ENCODE measurements at regions not wholly inside any gene's neighbourhood (a gene's known extent, or its start where the extent isn't known, plus 50 kb on each side); places are given as distances from the start of the nearest gene placed in this dataset.

DNA sequence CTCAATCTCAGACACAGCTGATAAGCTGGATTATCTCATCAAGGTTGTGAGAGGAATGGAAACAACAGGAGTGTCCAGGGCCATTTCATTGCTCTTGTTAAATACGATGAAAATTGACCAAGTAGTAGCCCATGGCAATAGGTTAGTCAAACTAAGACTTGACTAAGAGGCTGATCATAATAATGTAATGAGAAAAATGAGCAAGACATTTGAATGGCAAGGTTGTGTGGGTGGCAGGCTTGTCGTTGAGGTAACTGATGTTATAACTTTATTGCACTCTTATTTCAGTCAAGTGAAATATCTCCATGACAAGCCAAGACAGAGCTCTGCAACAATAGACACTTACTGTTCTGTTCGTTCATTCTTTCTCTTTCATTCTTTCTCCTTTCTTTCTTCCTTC, 532.0 kb downstream of the GATA3 start:
- Histone ChIP-seq H3K27ac (no peak overlapping the region), H3K79me2 (ENCODE audit: low read depth) (no peaks in the 10 kb centered on the region), H3K4me2 (no peak overlapping the region), H3K27me3 (no peaks in the 10 kb centered on the region), H3K4me3 (no peak overlapping the region), H3K9me3 (ENCODE audit: low read depth) (no peaks in the 10 kb centered on the region), H3F3A (ENCODE audit: low read depth) (no peaks in the 10 kb centered on the region), H3K36me3 (no peaks in the 10 kb centered on the region), H4K20me1 (ENCODE audit: low read depth) (no peaks in the 10 kb centered on the region), H2AFZ (replicated peaks) (no peak overlapping the region), H3K9ac (no peak overlapping the region), H3K4me1 (no peaks in the 10 kb centered on the region)
- no peak overlapping the region for H3K4me3 Mint-ChIP-seq
- TF ChIP-seq, protein P1, sequence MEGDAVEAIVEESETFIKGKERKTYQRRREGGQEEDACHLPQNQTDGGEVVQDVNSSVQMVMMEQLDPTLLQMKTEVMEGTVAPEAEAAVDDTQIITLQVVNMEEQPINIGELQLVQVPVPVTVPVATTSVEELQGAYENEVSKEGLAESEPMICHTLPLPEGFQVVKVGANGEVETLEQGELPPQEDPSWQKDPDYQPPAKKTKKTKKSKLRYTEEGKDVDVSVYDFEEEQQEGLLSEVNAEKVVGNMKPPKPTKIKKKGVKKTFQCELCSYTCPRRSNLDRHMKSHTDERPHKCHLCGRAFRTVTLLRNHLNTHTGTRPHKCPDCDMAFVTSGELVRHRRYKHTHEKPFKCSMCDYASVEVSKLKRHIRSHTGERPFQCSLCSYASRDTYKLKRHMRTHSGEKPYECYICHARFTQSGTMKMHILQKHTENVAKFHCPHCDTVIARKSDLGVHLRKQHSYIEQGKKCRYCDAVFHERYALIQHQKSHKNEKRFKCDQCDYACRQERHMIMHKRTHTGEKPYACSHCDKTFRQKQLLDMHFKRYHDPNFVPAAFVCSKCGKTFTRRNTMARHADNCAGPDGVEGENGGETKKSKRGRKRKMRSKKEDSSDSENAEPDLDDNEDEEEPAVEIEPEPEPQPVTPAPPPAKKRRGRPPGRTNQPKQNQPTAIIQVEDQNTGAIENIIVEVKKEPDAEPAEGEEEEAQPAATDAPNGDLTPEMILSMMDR (IDR thresholded peaks at IDR 0.05) = no peak
- TF ChIP-seq EZH2phosphoT487 (IDR thresholded peaks at IDR 0.05) = no peak
- TF ChIP-seq EZH2 (IDR thresholded peaks at IDR 0.05) = no peak
- H3K4me1 Mint-ChIP-seq = peaks cover 8% of the 10 kb centered on the region
- DNase-seq (ENCODE audit: low spot score) = no peak
- H3K9me3 Mint-ChIP-seq = no peaks in the 10 kb centered on the region
- no peaks in the 10 kb centered on the region for H3K36me3 Mint-ChIP-seq
- H3K27ac Mint-ChIP-seq = no peak overlapping the region
- H3K27me3 Mint-ChIP-seq (ENCODE audit: insufficient read depth, low read depth) = no peaks in the 10 kb centered on the region

DNA sequence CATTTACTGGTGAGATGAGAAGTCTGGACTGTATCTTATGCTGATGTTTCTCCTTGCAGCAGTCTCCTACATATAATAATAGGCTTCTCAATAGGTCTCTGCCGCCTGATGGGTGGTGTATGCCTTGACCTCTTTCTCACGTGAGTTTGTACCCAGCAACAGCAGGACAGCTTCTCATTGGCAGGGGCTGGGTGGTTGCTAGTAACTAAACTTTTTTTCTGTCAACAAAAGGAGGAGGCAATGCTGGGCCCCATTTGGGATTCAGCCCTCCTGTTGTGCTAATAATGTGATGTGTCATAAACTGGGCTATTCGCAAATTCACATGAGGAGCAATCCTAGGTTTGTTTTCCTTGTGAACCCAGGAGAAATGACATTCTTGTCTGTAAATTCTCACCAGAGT, 533.6 kb downstream of the GATA3 start:
- Histone ChIP-seq H3K36me3 (no peaks in the 10 kb centered on the region), H3K9me3 (ENCODE audit: low read depth) (no peaks in the 10 kb centered on the region), H4K20me1 (ENCODE audit: low read depth) (no peaks in the 10 kb centered on the region), H3K4me2 (no peak overlapping the region), H3K27ac (no peak overlapping the region), H3K79me2 (ENCODE audit: low read depth) (no peaks in the 10 kb centered on the region), H2AFZ (replicated peaks) (no peak overlapping the region), H3K4me1 (no peaks in the 10 kb centered on the region), H3K27me3 (no peaks in the 10 kb centered on the region), H3K4me3 (no peak overlapping the region), H3F3A (ENCODE audit: low read depth) (no peaks in the 10 kb centered on the region), H3K9ac (no peak overlapping the region)
- Mint-ChIP-seq H3K36me3 (no peaks in the 10 kb centered on the region), H3K4me1 (no peaks in the 10 kb centered on the region), H3K4me3 (no peak overlapping the region), H3K9me3 (no peaks in the 10 kb centered on the region), H3K27ac (no peak overlapping the region), H3K27me3 (ENCODE audit: insufficient read depth, low read depth) (no peaks in the 10 kb centered on the region)
- TF ChIP-seq EZH2phosphoT487 (IDR thresholded peaks at IDR 0.05) = no peak
- TF ChIP-seq, protein P1 (IDR thresholded peaks at IDR 0.05) = no peak
- TF ChIP-seq EZH2 (IDR thresholded peaks at IDR 0.05) = no peak
- no peak for DNase-seq (ENCODE audit: low spot score)

DNA sequence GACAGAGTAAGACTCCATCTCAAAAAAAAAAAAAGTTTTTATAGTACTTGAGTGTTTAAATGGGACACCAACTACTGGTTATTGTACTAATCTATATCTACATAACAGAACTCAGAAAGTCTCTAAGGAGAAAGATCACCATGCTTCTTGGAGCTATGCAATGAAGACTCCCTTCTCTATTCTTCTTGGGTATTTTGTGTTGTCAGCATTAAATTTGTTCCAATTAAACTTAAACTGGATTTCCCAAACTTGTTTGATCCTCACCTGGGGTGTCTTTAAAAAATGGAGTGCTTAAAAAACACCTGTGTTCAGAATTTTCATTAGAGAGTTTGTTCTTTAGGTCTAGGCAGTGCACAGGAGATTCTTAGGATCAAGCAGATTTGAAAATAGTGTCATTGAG, 536.0 kb downstream of the GATA3 start:
- H3K27me3 ChIP-seq = no peaks in the 10 kb centered on the region
- TF ChIP-seq EZH2phosphoT487 (IDR thresholded peaks at IDR 0.05) (no peak), EZH2 (IDR thresholded peaks at IDR 0.05) (no peak)
- TF ChIP-seq, protein P1 (IDR thresholded peaks at IDR 0.05) = no peak
- no peak overlapping the region for H3K9ac ChIP-seq
- no peak overlapping the region for H3K4me3 Mint-ChIP-seq
- no peak overlapping the region for H3K27ac Mint-ChIP-seq
- no peaks in the 10 kb centered on the region for H3K4me1 Mint-ChIP-seq
- no peaks in the 10 kb centered on the region for H3K36me3 ChIP-seq
- H3K36me3 Mint-ChIP-seq = no peaks in the 10 kb centered on the region
- no peak overlapping the region for H3K4me3 ChIP-seq
- no peaks in the 10 kb centered on the region for H3K9me3 ChIP-seq (ENCODE audit: low read depth)
- H4K20me1 ChIP-seq (ENCODE audit: low read depth) = no peaks in the 10 kb centered on the region
- H2AFZ ChIP-seq (replicated peaks) = no peak overlapping the region
- no peaks in the 10 kb centered on the region for H3F3A ChIP-seq (ENCODE audit: low read depth)
- H3K4me1 ChIP-seq = no peaks in the 10 kb centered on the region
- no peak overlapping the region for H3K27ac ChIP-seq
- no peak overlapping the region for H3K4me2 ChIP-seq
- H3K27me3 Mint-ChIP-seq (ENCODE audit: insufficient read depth, low read depth) = no peaks in the 10 kb centered on the region
- no peaks in the 10 kb centered on the region for H3K79me2 ChIP-seq (ENCODE audit: low read depth)
- no peak for DNase-seq (ENCODE audit: low spot score)
- no peaks in the 10 kb centered on the region for H3K9me3 Mint-ChIP-seq

DNA sequence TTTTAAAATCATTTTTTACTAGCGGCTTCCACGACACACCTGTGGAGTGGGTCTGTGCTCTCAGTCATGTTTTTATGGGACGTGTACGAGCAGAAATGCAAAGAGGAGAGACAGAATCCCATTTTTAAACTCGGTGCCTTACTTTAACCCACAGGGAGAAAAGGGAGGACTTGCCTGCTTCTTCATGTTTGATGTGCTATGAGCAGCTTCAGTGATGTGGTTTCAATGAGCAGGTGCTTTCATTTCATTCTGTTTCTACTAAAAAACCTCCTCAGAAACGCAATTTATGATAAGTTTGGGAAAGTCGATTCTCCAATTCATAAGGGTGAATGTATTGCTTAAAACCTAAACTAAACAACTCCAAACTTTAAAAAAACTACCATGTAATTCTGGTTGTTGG, 537.2 kb downstream of the GATA3 start:
- Mint-ChIP-seq H3K4me3 (no peak overlapping the region), H3K9me3 (no peaks in the 10 kb centered on the region), H3K4me1 (no peaks in the 10 kb centered on the region), H3K27me3 (ENCODE audit: insufficient read depth, low read depth) (no peaks in the 10 kb centered on the region), H3K36me3 (no peaks in the 10 kb centered on the region), H3K27ac (no peak overlapping the region)
- Histone ChIP-seq H3K9ac (no peak overlapping the region), H3K27ac (no peak overlapping the region), H3K4me1 (no peaks in the 10 kb centered on the region), H3F3A (ENCODE audit: low read depth) (no peaks in the 10 kb centered on the region), H2AFZ (replicated peaks) (peak overlapping the region; percentile 9), H3K36me3 (no peaks in the 10 kb centered on the region), H3K4me3 (no peak overlapping the region), H3K27me3 (no peaks in the 10 kb centered on the region), H3K79me2 (ENCODE audit: low read depth) (no peaks in the 10 kb centered on the region), H3K4me2 (no peak overlapping the region), H4K20me1 (ENCODE audit: low read depth) (no peaks in the 10 kb centered on the region), H3K9me3 (ENCODE audit: low read depth) (no peaks in the 10 kb centered on the region)
- DNase-seq (ENCODE audit: low spot score) = no peak
- TF ChIP-seq, protein P1 (IDR thresholded peaks at IDR 0.05) = no peak
- TF ChIP-seq EZH2 (IDR thresholded peaks at IDR 0.05) = no peak
- no peak for TF ChIP-seq EZH2phosphoT487 (IDR thresholded peaks at IDR 0.05)

Measured in neural progenitor cell (in vitro differentiated cells).